ENCODE measurements at regions not wholly inside any gene's neighbourhood (a gene's known extent, or its start where the extent isn't known, plus 50 kb on each side); places are given as distances from the start of the nearest gene placed in this dataset.

DNA sequence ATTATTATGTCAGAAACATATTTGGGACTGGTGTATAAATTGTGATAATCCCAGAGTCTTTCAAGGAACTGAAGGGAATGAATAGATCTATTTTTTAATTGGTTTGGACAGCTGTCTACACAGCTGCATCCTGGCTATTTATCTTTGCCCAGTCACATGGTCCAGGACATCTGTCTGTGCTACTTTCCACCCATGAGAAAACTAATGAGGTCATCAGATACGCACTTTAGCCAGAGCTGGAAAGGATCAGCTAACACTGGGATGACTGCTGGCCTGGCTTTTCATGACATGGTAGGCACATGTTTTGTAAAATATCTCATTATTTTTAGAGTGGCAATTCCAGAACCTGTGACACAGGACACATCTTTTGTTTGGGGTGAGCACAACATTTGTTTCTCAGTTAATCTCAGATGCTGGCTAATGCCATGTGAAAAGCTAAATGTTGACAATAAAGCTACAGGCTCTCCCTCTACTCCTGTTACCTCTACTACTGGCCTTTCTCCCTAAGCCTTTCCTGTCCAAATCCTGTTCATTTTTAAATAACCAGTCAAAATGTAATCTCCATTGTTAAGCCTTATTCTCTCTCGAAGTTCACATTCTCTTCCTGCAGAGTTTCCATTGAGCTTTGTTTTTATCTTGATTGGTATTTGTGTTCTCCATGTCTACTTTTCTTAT lies 500.7 kb downstream of the RIT2 start:
- Histone ChIP-seq H3K4me3 (ENCODE audit: severe bottlenecking) (no peak overlapping the region), H3K36me3 (ENCODE audit: low read depth) (no peaks in the 10 kb centered on the region), H3K27me3 (ENCODE audit: insufficient read depth, poor library complexity, severe bottlenecking) (no peaks in the 10 kb centered on the region), H3K9me3 (ENCODE audit: severe bottlenecking) (no peaks in the 10 kb centered on the region), H3K27ac (ENCODE audit: poor library complexity, severe bottlenecking) (no peak overlapping the region), H3K4me1 (ENCODE audit: insufficient read depth, poor library complexity, severe bottlenecking) (no peaks in the 10 kb centered on the region)
- no peak for TF ChIP-seq CTCF (IDR thresholded peaks at IDR 0.05; ENCODE audit: poor library complexity, severe bottlenecking)
- ATAC-seq (ENCODE audit: low read depth) (no peak), DNase-seq (ENCODE audit: low spot score) (no peak)

DNA sequence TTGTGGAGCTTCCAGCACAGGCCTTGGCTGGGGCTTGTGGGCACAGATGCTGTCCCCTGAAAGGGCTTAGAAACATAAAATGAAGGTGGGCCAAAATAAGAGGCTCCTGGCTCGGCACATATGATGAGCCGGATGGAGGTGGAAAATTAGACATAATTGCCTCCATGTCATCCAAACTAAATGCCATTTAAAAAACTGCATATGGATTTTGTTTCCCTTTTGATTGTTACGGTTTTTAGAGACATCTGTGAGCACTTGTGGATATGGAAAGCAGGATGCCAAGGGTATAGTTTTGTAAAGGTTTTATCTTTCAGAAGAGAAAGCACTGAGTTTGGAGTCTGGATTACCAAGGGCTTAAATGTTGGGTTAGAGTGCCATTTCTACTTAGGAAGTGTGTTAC lies 498.3 kb downstream of the RIT2 start:
- Histone ChIP-seq H3K27ac (ENCODE audit: poor library complexity, severe bottlenecking) (no peak overlapping the region), H3K4me1 (ENCODE audit: insufficient read depth, poor library complexity, severe bottlenecking) (no peaks in the 10 kb centered on the region), H3K9me3 (ENCODE audit: severe bottlenecking) (no peaks in the 10 kb centered on the region), H3K27me3 (ENCODE audit: insufficient read depth, poor library complexity, severe bottlenecking) (no peaks in the 10 kb centered on the region), H3K4me3 (ENCODE audit: severe bottlenecking) (no peak overlapping the region), H3K36me3 (ENCODE audit: low read depth) (no peaks in the 10 kb centered on the region)
- ATAC-seq (ENCODE audit: low read depth) (no peak), DNase-seq (ENCODE audit: low spot score) (no peak)
- TF ChIP-seq CTCF (IDR thresholded peaks at IDR 0.05; ENCODE audit: poor library complexity, severe bottlenecking) = no peak

DNA sequence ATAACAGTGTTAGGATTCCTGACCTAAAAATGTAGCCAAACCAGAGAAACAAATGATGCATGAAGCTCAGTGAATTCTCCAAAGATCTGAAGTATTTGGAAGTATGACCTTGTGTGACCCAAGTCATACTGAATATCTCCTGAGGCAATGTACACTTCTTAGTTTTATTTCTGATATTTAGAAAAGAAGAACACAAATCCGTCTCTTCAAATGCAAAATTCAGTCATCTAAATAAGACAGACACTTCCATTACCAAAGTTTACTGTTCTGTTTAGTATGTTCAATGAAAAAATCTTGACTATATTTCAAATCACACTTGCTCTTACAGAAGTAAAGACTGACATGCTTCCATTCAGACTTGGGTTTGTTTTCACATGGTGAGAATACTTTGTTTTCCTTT lies 495.7 kb downstream of the RIT2 start:
- DNase-seq (ENCODE audit: low spot score) (no peak), ATAC-seq (ENCODE audit: low read depth) (no peak)
- Histone ChIP-seq H3K9me3 (ENCODE audit: severe bottlenecking) (no peaks in the 10 kb centered on the region), H3K36me3 (ENCODE audit: low read depth) (no peaks in the 10 kb centered on the region), H3K4me1 (ENCODE audit: insufficient read depth, poor library complexity, severe bottlenecking) (no peaks in the 10 kb centered on the region), H3K27ac (ENCODE audit: poor library complexity, severe bottlenecking) (no peak overlapping the region), H3K4me3 (ENCODE audit: severe bottlenecking) (no peak overlapping the region), H3K27me3 (ENCODE audit: insufficient read depth, poor library complexity, severe bottlenecking) (no peaks in the 10 kb centered on the region)
- no peak for TF ChIP-seq CTCF (IDR thresholded peaks at IDR 0.05; ENCODE audit: poor library complexity, severe bottlenecking)

DNA sequence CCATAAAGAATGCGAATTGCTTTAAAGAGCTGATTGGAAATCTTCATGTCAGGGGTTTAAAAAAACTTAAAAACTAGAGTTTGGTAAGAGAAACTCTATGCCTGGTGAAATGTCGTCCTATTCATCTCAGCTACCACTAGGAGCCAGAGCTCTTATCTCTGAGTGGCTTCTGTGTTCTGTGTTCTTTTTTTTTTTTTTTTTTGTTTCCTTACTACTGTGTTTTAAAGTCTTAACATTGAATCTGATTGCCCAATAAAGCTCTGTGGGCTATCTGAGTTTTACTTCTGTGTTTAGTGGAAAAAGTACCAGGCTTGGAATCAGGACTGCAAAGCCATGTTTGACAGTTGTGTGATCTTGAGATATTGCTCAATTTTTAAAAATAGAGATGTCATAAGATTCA lies 494.8 kb downstream of the RIT2 start:
- Histone ChIP-seq H3K27ac (ENCODE audit: poor library complexity, severe bottlenecking) (no peak overlapping the region), H3K9me3 (ENCODE audit: severe bottlenecking) (no peaks in the 10 kb centered on the region), H3K4me1 (ENCODE audit: insufficient read depth, poor library complexity, severe bottlenecking) (no peaks in the 10 kb centered on the region), H3K27me3 (ENCODE audit: insufficient read depth, poor library complexity, severe bottlenecking) (no peaks in the 10 kb centered on the region), H3K36me3 (ENCODE audit: low read depth) (no peaks in the 10 kb centered on the region), H3K4me3 (ENCODE audit: severe bottlenecking) (no peak overlapping the region)
- DNase-seq (ENCODE audit: low spot score) (no peak), ATAC-seq (ENCODE audit: low read depth) (no peak)
- no peak for TF ChIP-seq CTCF (IDR thresholded peaks at IDR 0.05; ENCODE audit: poor library complexity, severe bottlenecking)

DNA sequence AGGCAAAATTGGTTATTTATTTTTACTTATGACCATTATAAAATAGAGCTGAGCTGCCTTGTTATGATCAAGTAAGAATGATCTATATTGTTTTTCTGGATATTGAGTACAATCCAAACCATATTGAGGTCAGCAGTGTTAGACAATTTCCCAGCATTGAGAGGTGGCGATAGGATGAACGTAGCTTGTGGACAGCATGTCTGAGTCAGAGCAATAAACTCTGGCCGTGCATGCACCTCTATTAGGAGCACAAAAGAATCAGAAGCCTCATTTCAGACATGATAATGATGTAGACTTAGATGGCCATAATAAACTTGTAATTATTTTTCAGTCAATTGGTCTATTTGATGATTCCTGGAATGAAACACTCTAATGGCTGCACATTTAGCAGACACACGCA lies 491.6 kb downstream of the RIT2 start:
- Histone ChIP-seq H3K27me3 (ENCODE audit: insufficient read depth, poor library complexity, severe bottlenecking) (peaks cover 3% of the 10 kb centered on the region), H3K27ac (ENCODE audit: poor library complexity, severe bottlenecking) (no peak overlapping the region), H3K4me1 (ENCODE audit: insufficient read depth, poor library complexity, severe bottlenecking) (no peaks in the 10 kb centered on the region), H3K4me3 (ENCODE audit: severe bottlenecking) (no peak overlapping the region), H3K36me3 (ENCODE audit: low read depth) (no peaks in the 10 kb centered on the region), H3K9me3 (ENCODE audit: severe bottlenecking) (no peaks in the 10 kb centered on the region)
- no peak for TF ChIP-seq CTCF (IDR thresholded peaks at IDR 0.05; ENCODE audit: poor library complexity, severe bottlenecking)
- ATAC-seq (ENCODE audit: low read depth) (no peak), DNase-seq (ENCODE audit: low spot score) (no peak)
